WTC11 (cell line): ENCODE measurements at regions not wholly inside any gene's neighbourhood (a gene's known extent, or its start where the extent isn't known, plus 50 kb on each side); places are given as distances from the start of the nearest gene placed in this dataset.

Experiments
- AFF4 ChIP-seq: sonication (generic); formaldehyde crosslinking; IDR thresholded peaks from 2 replicates; pipeline ENCODE4 v1.8.1; 2023; ENCODE audit warnings: mild to moderate bottlenecking, missing genetic modification reagents, borderline replicate concordance
- AR ChIP-seq: fragments of 250-450 bp; sonication (Bioruptor Pico); IDR thresholded peaks from 2 replicates; pipeline ENCODE4 v1.9.0; 2021; ENCODE audit warnings: mild to moderate bottlenecking
- ATF2 ChIP-seq: sonication (generic); formaldehyde crosslinking; IDR thresholded peaks from 2 replicates; pipeline ENCODE4 v1.8.1; 2022; ENCODE audit warnings: low read depth, missing genetic modification reagents, borderline replicate concordance
- CTCF ChIP-seq: fragments of 200-600 bp; IDR thresholded peaks from 2 replicates; pipeline ENCODE4 v1.8.0; 2022; ENCODE audit warnings: antibody characterized with exemption
- EMX1 ChIP-seq: fragments of 250-450 bp; sonication (Bioruptor Pico); IDR thresholded peaks from 2 replicates; pipeline ENCODE4 v1.8.0; 2021; ENCODE audit warnings: mild to moderate bottlenecking
- MYBL2 ChIP-seq: sonication (generic); formaldehyde crosslinking; IDR thresholded peaks from 2 replicates; pipeline ENCODE4 v1.8.1; 2023; ENCODE audit warnings: mild to moderate bottlenecking, moderate library complexity, missing genetic modification reagents
- NFATC4 ChIP-seq: fragments of 250-450 bp; sonication (Bioruptor Pico); IDR thresholded peaks from 2 replicates; pipeline ENCODE4 v1.9.0; 2021; ENCODE audit warnings: mild to moderate bottlenecking
- NFYB ChIP-seq: sonication (generic); formaldehyde crosslinking; conservative IDR thresholded peaks from 2 replicates; pipeline ENCODE4 v1.8.0; 2022; ENCODE audit warnings: low read depth, missing genetic modification reagents
- USF2 ChIP-seq: sonication (generic); formaldehyde crosslinking; IDR thresholded peaks from 2 replicates; pipeline ENCODE4 v1.8.1; 2023; ENCODE audit warnings: mild to moderate bottlenecking, missing genetic modification reagents, moderate library complexity
- ZNF396 ChIP-seq: fragments of 250-450 bp; sonication (Bioruptor Pico); IDR thresholded peaks from 2 replicates; pipeline ENCODE4 v1.8.0; 2021; ENCODE audit warnings: mild to moderate bottlenecking, moderate library complexity, borderline replicate concordance
- ZNF512 ChIP-seq: sonication (generic); formaldehyde crosslinking; IDR thresholded peaks from 2 replicates; pipeline ENCODE4 v1.8.1; 2022; ENCODE audit warnings: missing genetic modification reagents, borderline replicate concordance
- ZSCAN18 ChIP-seq: fragments of 250-450 bp; sonication (Bioruptor Pico); IDR thresholded peaks from 2 replicates; pipeline ENCODE4 v2.1.2; 2022; ENCODE audit warnings: mild to moderate bottlenecking, moderate library complexity

- TF ChIP-seq ZNF512 (CRISPR knock-in tag) (no peak), AR (CRISPR knock-in tag) (no peak), CTCF (no peak), NFYB (CRISPR knock-in tag) (no peak), NFATC4 (CRISPR knock-in tag) (no peak), ZNF396 (CRISPR knock-in tag) (no peak), ATF2 (no peak), ZSCAN18 (CRISPR knock-in tag) (no peak), MYBL2 (CRISPR knock-in tag) (no peak), USF2 (CRISPR knock-in tag) (no peak), EMX1 (CRISPR knock-in tag) (no peak), AFF4 (CRISPR knock-in tag) (no peak)
- TF ChIP-seq, all 79 proteins: peak for 0
These were observed 413.5 kb downstream of the TLE4 start (continued) for GRCh38 chr9:79985264-79985663.
